ENCODE measurements at regions not wholly inside any gene's neighbourhood (a gene's known extent, or its start where the extent isn't known, plus 50 kb on each side); places are given as distances from the start of the nearest gene placed in this dataset.

DNA sequence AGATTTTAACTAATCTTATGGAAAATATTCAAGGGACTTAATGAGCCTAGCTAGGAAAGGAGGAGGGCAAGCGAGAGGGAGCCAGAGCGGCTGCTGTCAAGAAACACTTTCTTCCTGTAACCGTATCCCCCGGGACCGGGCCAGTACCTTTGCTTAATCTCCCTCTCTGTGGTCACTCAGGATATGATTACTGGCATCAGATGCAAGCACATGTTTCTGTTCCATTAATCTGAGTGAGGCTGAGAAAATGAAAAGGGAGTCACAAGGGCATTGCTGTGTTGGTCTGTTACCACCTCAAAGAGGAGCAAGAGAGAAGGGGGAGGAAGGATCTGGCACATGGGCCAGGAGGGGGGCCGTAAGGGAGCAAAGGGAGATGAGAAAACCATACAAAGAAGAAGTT lies 356.7 kb upstream of the GATB start:
- no peak for TF ChIP-seq CTCF (IDR thresholded peaks at IDR 0.05)
- TF ChIP-seq POLR2A (IDR thresholded peaks at IDR 0.05): no peak

All from esophagus squamous epithelium (tissue), 4 donors.